CD4-positive, alpha-beta T cell (primary cell): ENCODE measurements at regions not wholly inside any gene's neighbourhood (a gene's known extent, or its start where the extent isn't known, plus 50 kb on each side); places are given as distances from the start of the nearest gene placed in this dataset.

Experiments used
- ATAC-seq: fragments of 200-7000 bp; cut with Tn5 transposase; one replicate; pipeline ENCODE4 v1.10.0; 2022; ENCODE audit warnings: mild to moderate bottlenecking; ENCODE audit not compliant: poor library complexity
- CTCF ChIA-PET: fragments of 350-600 bp; sonication (Branson Sonifier 250); formaldehyde crosslinking; loops from one replicate; lab custom pipeline; 2021; ENCODE audit warnings: antibody characterized with exemption, inconsistent platforms; lab: Charles Lee
- POLR2A ChIA-PET: fragments of 350-600 bp; sonication (Branson Sonifier 250); formaldehyde crosslinking; loops from one replicate; lab custom pipeline; 2021; ENCODE audit warnings: antibody characterized with exemption, inconsistent platforms; lab: Charles Lee
- DNase-seq, 14 experiments: peaks; one replicate each; pipeline ENCODE4 v3.0.0-alpha.2; 2013 to 2020; ENCODE audit warnings: mixed read lengths in 2 of 14
- H3K27ac ChIP-seq, 2 donors: one replicate each; pipeline versions ENCODE4 v1.5.1 to v1.7.0; 2013; ENCODE audit warnings: low read length in 2 of 2, low read depth in 1 of 2, mild to moderate bottlenecking in 1 of 2
- H3K27me3 ChIP-seq, 2 experiments: 1 replicate in 1 of 2; 2 replicates in 1 of 2; pipeline versions ENCODE4 v1.6.1 to v1.7.0; 2013; ENCODE audit warnings: low read length in 2 of 2, control low read depth in 1 of 2, mild to moderate bottlenecking in 1 of 2, moderate library complexity in 1 of 2; ENCODE audit not compliant: insufficient read depth in 2 of 2, control insufficient read depth in 1 of 2
- H3K36me3 ChIP-seq: one replicate; pipeline ENCODE4 v1.6.1; 2013; ENCODE audit warnings: low read length, control low read depth; ENCODE audit not compliant: insufficient read depth
- H3K4me1 ChIP-seq: one replicate; pipeline ENCODE4 v1.6.1; 2013; ENCODE audit warnings: low read length, control low read depth; ENCODE audit not compliant: insufficient read depth
- H3K4me3 ChIP-seq: one replicate; pipeline ENCODE4 v1.5.1; 2013; ENCODE audit warnings: mild to moderate bottlenecking, low read length, moderate library complexity
- H3K9me3 ChIP-seq, 2 experiments: 1 replicate in 1 of 2; 2 replicates in 1 of 2; pipeline versions ENCODE4 v1.6.1 to v1.7.0; 2013; ENCODE audit warnings: low read length in 2 of 2, mild to moderate bottlenecking in 2 of 2, control low read depth in 1 of 2, moderate library complexity in 1 of 2; ENCODE audit not compliant: control insufficient read depth in 1 of 2, insufficient read depth in 1 of 2
- H3K27ac Mint-ChIP-seq: one replicate; pipeline ENCODE4 v1.8.0; 2020; ENCODE audit warnings: mixed read lengths
- H3K27me3 Mint-ChIP-seq: one replicate; pipeline ENCODE4 v1.8.0; 2021; ENCODE audit warnings: mixed read lengths
- H3K36me3 Mint-ChIP-seq: one replicate; pipeline ENCODE4 v1.8.0; 2021; ENCODE audit warnings: low read depth, mixed read lengths
- H3K4me1 Mint-ChIP-seq: one replicate; pipeline ENCODE4 v1.8.0; 2021; ENCODE audit warnings: low read depth, mixed read lengths
- H3K4me3 Mint-ChIP-seq: one replicate; pipeline ENCODE4 v1.8.0; 2020; ENCODE audit warnings: mild to moderate bottlenecking, mixed read lengths
- H3K9me3 Mint-ChIP-seq: one replicate; pipeline ENCODE4 v1.8.0; 2020; ENCODE audit warnings: mixed read lengths
- intact Hi-C, 2 experiments: fragments of 100-400 bp; cut with DNase I in 1 of 2; cut with micrococcal nuclease in 1 of 2; formaldehyde crosslinking; loops; one replicate each; pipeline versions ENCODE4 v1.15.1 to v1.9.0; 2023 to 2025; cut with DNase I, micrococcal nuclease
- TF ChIP-seq, protein P1 (sequence below): fragments of 200-600 bp; IDR thresholded peaks from one replicate; pipeline ENCODE4 v1.8.0; 2022; ENCODE audit warnings: antibody characterized with exemption, mild to moderate bottlenecking

DNA sequence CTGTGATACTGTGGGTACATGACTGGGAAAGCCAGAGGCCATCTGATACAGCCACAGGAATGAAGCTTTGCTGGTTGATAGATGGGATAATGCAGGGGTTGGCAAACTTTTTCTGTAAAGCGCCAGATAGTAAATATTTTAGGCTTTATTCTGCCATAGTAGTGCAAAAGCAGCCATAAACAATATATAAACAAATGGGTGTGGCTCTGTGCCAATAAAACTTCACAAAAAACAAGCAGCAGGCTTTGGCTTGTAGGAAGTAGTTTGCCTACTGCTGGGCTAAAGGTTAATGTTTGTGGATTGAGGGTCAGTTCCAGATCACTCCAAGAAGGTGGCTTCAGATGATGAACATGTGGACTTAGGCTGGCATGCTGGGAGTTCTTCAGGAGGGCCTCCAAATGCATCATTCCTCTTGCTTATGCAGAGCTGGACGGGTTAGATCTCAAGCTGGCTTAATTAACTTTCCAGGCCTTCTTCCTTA lies 305.7 kb downstream of the RPLP1 start:
- ChIA-PET CTCF (interaction anchor here (1.0 to 3.2 kb wide), 4 partner anchors 26 to 340 kb away, joined by 3 to 11 read pairs (median 6); partner anchors contain the start of gene TLE3), POLR2A (interaction anchor here (0.6 to 10.5 kb wide), 7 partner anchors 9 to 746 kb away, joined by 3 to 160 read pairs (median 5); partner anchors contain the start of gene TLE3)
- Mint-ChIP-seq H3K36me3 (no peaks in the 10 kb centered on the region), H3K9me3 (no peaks in the 10 kb centered on the region), H3K27me3 (no peaks in the 10 kb centered on the region), H3K4me1 (peaks cover 99% of the 10 kb centered on the region), H3K4me3 (peak overlapping the region; percentile 69), H3K27ac (peak overlapping the region; percentile 79)
- TF ChIP-seq, protein P1, sequence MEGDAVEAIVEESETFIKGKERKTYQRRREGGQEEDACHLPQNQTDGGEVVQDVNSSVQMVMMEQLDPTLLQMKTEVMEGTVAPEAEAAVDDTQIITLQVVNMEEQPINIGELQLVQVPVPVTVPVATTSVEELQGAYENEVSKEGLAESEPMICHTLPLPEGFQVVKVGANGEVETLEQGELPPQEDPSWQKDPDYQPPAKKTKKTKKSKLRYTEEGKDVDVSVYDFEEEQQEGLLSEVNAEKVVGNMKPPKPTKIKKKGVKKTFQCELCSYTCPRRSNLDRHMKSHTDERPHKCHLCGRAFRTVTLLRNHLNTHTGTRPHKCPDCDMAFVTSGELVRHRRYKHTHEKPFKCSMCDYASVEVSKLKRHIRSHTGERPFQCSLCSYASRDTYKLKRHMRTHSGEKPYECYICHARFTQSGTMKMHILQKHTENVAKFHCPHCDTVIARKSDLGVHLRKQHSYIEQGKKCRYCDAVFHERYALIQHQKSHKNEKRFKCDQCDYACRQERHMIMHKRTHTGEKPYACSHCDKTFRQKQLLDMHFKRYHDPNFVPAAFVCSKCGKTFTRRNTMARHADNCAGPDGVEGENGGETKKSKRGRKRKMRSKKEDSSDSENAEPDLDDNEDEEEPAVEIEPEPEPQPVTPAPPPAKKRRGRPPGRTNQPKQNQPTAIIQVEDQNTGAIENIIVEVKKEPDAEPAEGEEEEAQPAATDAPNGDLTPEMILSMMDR: no peak
- ATAC-seq: no peak
- Histone ChIP-seq H3K4me1 (peaks cover 88% of the 10 kb centered on the region), H3K4me3 (no peak overlapping the region), H3K9me3 (peaks cover 0 to 4% of the 10 kb centered on the region in 2 experiments), H3K27me3 (no peaks in the 10 kb centered on the region), H3K27ac (no peak overlapping the region), H3K36me3 (no peaks in the 10 kb centered on the region)
- intact Hi-C loops: loop anchor here (2.0 to 10.0 kb wide), 6 partner anchors 44 to 796 kb away; no protein-coding TSS in a partner anchor
- DNase-seq: peak in 1 of 14 experiments; percentile 20

DNA sequence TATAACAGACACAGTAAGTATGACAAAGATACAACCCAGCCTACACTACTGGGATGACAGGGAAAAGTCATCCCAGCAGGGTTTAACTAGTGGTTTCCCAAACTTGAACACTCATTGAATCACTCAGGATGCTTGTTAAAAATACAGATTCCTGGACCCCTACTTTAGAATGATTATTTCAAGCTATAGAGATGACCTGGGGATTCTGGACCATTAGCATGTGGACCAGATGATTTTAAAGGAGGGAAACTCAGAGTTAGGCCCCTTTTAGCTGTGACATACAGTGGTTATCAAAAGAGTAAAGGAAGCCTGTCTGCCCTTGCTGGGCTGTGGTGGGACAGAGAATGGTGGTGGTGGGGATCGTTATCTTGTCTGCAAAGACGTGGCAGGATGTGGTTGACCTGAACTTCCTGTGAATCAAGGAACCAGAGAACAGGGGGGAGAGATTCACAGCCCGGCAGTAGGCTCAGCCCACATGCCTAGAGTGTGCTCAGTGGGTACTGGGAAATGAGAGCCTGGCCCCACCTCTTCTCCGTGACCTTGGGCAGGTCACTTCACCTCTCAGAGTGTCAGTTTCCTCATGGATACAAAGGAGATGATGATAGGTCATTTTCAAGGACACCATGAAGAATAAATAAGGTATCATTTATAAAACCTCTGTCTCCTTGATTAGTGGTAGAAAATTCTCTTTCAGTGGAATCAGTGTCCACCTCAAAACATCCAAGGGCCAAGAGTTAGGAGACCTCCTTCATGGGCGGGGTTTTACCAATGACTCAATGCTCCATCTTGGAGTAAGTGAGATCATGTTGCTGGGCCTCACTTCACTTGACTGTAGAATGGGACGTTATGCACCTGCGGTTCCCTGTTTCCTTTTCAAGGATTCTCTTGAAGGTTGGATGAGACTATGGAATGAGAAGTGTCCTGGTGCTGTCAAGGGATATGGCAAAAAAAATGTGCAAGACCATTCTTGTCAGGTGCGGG lies 306.5 kb downstream of the RPLP1 start:
- no peak overlapping the region for H3K27ac ChIP-seq
- no peak overlapping the region for H3K4me3 ChIP-seq
- H3K27me3 ChIP-seq: no peaks in the 10 kb centered on the region
- H3K4me1 ChIP-seq: peaks cover 83% of the 10 kb centered on the region
- Mint-ChIP-seq H3K4me1 (peaks cover 97% of the 10 kb centered on the region), H3K4me3 (peak overlapping the region; percentile 69), H3K27me3 (no peaks in the 10 kb centered on the region), H3K9me3 (no peaks in the 10 kb centered on the region), H3K27ac (peak overlapping the region; percentile 80), H3K36me3 (no peaks in the 10 kb centered on the region)
- H3K9me3 ChIP-seq: no peaks in the 10 kb centered on the region
- DNase-seq (peak; percentile 65 to 96 (median 80)), ATAC-seq (peak; percentile 65)
- POLR2A ChIA-PET: interaction anchor here (0.6 to 10.5 kb wide), 7 partner anchors 9 to 746 kb away, joined by 3 to 160 read pairs (median 7); partner anchors contain the start of gene TLE3
- TF ChIP-seq, protein P1: no peak
- CTCF ChIA-PET: interaction anchor here (1.0 to 3.2 kb wide), 4 partner anchors 27 to 339 kb away, joined by 3 to 11 read pairs (median 6); partner anchors contain the start of gene TLE3
- intact Hi-C loops: loop anchor here (1.0 to 10.0 kb wide), 9 partner anchors 38 to 796 kb away; no protein-coding TSS in a partner anchor
- no peaks in the 10 kb centered on the region for H3K36me3 ChIP-seq

- peak overlapping the region; percentile 80 for H3K27ac Mint-ChIP-seq
- no peaks in the 10 kb centered on the region for H3K27me3 Mint-ChIP-seq
- H3K36me3 Mint-ChIP-seq: no peaks in the 10 kb centered on the region
- peaks cover 85% of the 10 kb centered on the region for H3K4me1 Mint-ChIP-seq
- H3K4me3 Mint-ChIP-seq: peak overlapping the region; percentile 71
- DNase-seq (peak in 3 of 14 experiments; percentile 33 to 59 (median 50)), ATAC-seq (no peak)
- Histone ChIP-seq H3K27ac (peak overlapping the region in 1 of 2 donors; percentile 51), H3K36me3 (no peaks in the 10 kb centered on the region), H3K9me3 (no peaks in the 10 kb centered on the region), H3K27me3 (no peaks in the 10 kb centered on the region), H3K4me3 (no peak overlapping the region), H3K4me1 (peaks cover 71% of the 10 kb centered on the region)
- no peaks in the 10 kb centered on the region for H3K9me3 Mint-ChIP-seq
- intact Hi-C loops: loop anchor here in 1 of 2 experiments (10.0 kb wide), 1 partner anchor 46 kb away; no protein-coding TSS in a partner anchor
- POLR2A ChIA-PET: interaction anchor here (0.9 to 10.5 kb wide), 10 partner anchors 9 to 732 kb away, joined by 3 to 160 read pairs (median 5); partner anchors contain the start of gene TLE3
- CTCF ChIA-PET: interaction anchor here (1.2 to 3.2 kb wide), 3 partner anchors 11 to 338 kb away, joined by 3 to 11 read pairs (median 5); partner anchors contain the start of gene TLE3
- TF ChIP-seq, protein P1: no peak
Observed at GRCh38 chr15:69760258-69760845, 307.7 kb downstream of the RPLP1 start.
